Fibroblast of lung (primary cell): ENCODE measurements at regions not wholly inside any gene's neighbourhood (a gene's known extent, or its start where the extent isn't known, plus 50 kb on each side); places are given as distances from the start of the nearest gene placed in this dataset.
"Not testable (repeated sequence)": the region's sequence is repeated elsewhere in the genome, so short reads cannot be mapped to it uniquely, and the experiment has no call there.

Experiments
- DNase-seq, 2 donors: peaks; one replicate each; pipeline versions ENCODE4 v3.0.0 to v3.0.0-alpha.2; 2010; ENCODE audit warnings: low read depth in 2 of 2
- H2AFZ ChIP-seq: 2 replicates; pipeline ENCODE4 v1.5.1; 2012; ENCODE audit warnings: low read length, control low read depth, inconsistent platforms
- H3K27ac ChIP-seq: 2 replicates; pipeline ENCODE4 v1.5.1; 2011; ENCODE audit warnings: low read length, control low read depth; ENCODE audit not compliant: insufficient read depth
- H3K27me3 ChIP-seq: 2 replicates; pipeline ENCODE4 v1.5.1; 2011; ENCODE audit warnings: mild to moderate bottlenecking, low read length; ENCODE audit not compliant: control insufficient read depth, insufficient read depth
- H3K36me3 ChIP-seq: 2 replicates; pipeline ENCODE4 v1.5.1; 2011; ENCODE audit warnings: low read length; ENCODE audit not compliant: control insufficient read depth, insufficient read depth
- H3K4me1 ChIP-seq: 2 replicates; pipeline ENCODE4 v1.5.1; 2011; ENCODE audit warnings: low read length; ENCODE audit not compliant: control insufficient read depth, insufficient read depth; ENCODE audit errors: extremely low read depth
- H3K4me2 ChIP-seq: 2 replicates; pipeline ENCODE4 v1.5.1; 2011; ENCODE audit warnings: low read length, control low read depth; ENCODE audit not compliant: insufficient read depth; ENCODE audit errors: extremely low read depth
- H3K4me3 ChIP-seq, 4 experiments: fragments of 200-600 bp in 1 of 4; sonication (generic) in 1 of 4; replicated peaks in 1 of 4; 2 replicates each; pipeline ENCODE4 v1.5.1; 2011 to 2016; ENCODE audit warnings: low read length in 4 of 4, low read depth in 3 of 4, mild to moderate bottlenecking in 3 of 4, control low read depth in 2 of 4, inconsistent platforms in 1 of 4, mixed read lengths in 1 of 4; ENCODE audit not compliant: insufficient read depth in 1 of 4; ENCODE audit errors: control extremely low read depth in 1 of 4
- H3K79me2 ChIP-seq: 2 replicates; pipeline ENCODE4 v1.5.1; 2012; ENCODE audit warnings: mild to moderate bottlenecking, low read length, inconsistent platforms; ENCODE audit not compliant: control insufficient read depth, insufficient read depth
- H3K9ac ChIP-seq: 2 replicates; pipeline ENCODE4 v1.5.1; 2011; ENCODE audit warnings: mild to moderate bottlenecking, low read length, control low read depth; ENCODE audit not compliant: insufficient read depth
- H3K9me3 ChIP-seq: 2 replicates; pipeline ENCODE4 v1.5.1; 2012; ENCODE audit warnings: low read depth, low read length; ENCODE audit not compliant: control insufficient read depth, insufficient read depth
- H4K20me1 ChIP-seq: 2 replicates; pipeline ENCODE4 v1.5.1; 2011; ENCODE audit warnings: low read length; ENCODE audit not compliant: control insufficient read depth, insufficient read depth; ENCODE audit errors: extremely low read depth
- EZH2 ChIP-seq: IDR thresholded peaks from 2 replicates; pipeline ENCODE4 v1.5.1; 2012; ENCODE audit warnings: low read length, control low read depth, mild to moderate bottlenecking; ENCODE audit errors: missing control alignments
- TF ChIP-seq, protein P1 (sequence below), 2 donors: IDR thresholded peaks in 1 of 2; conservative IDR thresholded peaks in 1 of 2; 1 replicate in 1 of 2; 2 replicates in 1 of 2; pipeline ENCODE4 v1.5.1; 2011 to 2012; ENCODE audit warnings: low read length in 2 of 2, control low read depth in 1 of 2, inconsistent platforms in 1 of 2, low read depth in 1 of 2, mild to moderate bottlenecking in 1 of 2

DNA sequence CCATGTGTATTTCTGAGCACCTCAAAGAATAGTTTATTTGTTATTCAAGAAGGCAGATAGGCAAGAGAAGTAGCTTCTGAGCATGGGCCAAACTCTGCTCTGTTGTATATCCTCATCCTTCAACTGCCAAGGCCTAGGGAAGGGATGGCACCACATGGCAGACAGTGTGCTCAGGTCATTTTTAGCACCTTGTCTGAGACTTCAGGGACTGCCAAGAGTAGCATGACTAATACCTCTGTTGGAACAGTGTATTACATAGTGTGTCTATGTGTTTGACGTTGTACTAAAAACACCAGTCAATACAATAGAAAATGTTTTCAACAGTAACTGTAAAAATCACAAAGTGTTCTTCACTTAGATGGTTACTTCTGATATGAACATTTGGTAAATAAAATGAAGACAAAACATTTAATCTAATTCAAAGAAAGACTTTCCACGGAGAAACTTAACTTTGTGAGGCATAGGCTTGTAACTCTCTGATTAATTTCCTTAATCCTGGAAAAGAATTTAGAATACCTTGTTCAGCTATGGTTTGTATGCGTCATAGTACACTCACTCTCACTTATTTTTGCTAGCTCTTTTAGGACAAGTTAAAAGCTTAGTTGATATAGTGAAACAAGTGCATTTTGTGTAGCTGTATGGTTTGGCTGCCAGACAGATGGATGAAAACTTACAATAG lies 318.4 kb upstream of the RIOK2 start:
- DNase-seq: peak in 1 of 2 donors; percentile 51
- Histone ChIP-seq H3K9me3 (no peaks in the 10 kb centered on the region), H3K79me2 (no peaks in the 10 kb centered on the region), H3K4me1 (no peaks in the 10 kb centered on the region), H3K9ac (no peak overlapping the region), H3K36me3 (no peaks in the 10 kb centered on the region), H3K4me3 (no peak overlapping the region), H3K27ac (no peak overlapping the region), H4K20me1 (no peaks in the 10 kb centered on the region), H3K27me3 (no peaks in the 10 kb centered on the region), H2AFZ (no peak overlapping the region), H3K4me2 (no peak overlapping the region)
- no peak for TF ChIP-seq EZH2
- TF ChIP-seq, protein P1, sequence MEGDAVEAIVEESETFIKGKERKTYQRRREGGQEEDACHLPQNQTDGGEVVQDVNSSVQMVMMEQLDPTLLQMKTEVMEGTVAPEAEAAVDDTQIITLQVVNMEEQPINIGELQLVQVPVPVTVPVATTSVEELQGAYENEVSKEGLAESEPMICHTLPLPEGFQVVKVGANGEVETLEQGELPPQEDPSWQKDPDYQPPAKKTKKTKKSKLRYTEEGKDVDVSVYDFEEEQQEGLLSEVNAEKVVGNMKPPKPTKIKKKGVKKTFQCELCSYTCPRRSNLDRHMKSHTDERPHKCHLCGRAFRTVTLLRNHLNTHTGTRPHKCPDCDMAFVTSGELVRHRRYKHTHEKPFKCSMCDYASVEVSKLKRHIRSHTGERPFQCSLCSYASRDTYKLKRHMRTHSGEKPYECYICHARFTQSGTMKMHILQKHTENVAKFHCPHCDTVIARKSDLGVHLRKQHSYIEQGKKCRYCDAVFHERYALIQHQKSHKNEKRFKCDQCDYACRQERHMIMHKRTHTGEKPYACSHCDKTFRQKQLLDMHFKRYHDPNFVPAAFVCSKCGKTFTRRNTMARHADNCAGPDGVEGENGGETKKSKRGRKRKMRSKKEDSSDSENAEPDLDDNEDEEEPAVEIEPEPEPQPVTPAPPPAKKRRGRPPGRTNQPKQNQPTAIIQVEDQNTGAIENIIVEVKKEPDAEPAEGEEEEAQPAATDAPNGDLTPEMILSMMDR (conservative IDR thresholded peaks at IDR 0.05 in 1 of 2, IDR thresholded peaks at IDR 0.05 in 1 of 2; ENCODE audit: low read depth in 1 of 2, low read length in 2 of 2): no peak

DNA sequence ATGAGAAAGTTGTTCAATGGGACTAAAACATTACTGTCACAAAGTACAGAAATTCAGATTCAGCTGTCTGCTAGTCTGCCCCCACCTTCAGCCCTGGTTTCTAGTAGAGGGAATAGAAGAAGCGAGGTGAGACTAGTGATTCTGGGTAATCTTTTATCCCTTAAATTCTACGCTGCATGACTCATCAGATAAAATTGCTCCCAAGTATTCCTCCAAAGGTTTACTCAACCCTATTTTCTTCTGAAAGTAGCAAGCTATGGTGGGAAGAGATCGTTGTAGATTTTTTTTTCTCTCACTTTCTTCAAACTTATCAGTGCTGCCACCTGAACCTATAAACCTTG lies 318.9 kb upstream of the RIOK2 start:
- H3K4me3 ChIP-seq: no peak overlapping the region
- no peaks in the 10 kb centered on the region for H4K20me1 ChIP-seq
- H3K4me1 ChIP-seq: no peaks in the 10 kb centered on the region
- H2AFZ ChIP-seq: no peak overlapping the region
- no peaks in the 10 kb centered on the region for H3K9me3 ChIP-seq
- no peak overlapping the region for H3K9ac ChIP-seq
- H3K27me3 ChIP-seq: no peaks in the 10 kb centered on the region
- no peaks in the 10 kb centered on the region for H3K79me2 ChIP-seq
- peak in 1 of 2 donors; percentile 61 for DNase-seq
- no peak overlapping the region for H3K27ac ChIP-seq
- TF ChIP-seq, protein P1 (conservative IDR thresholded peaks at IDR 0.05 in 1 of 2, IDR thresholded peaks at IDR 0.05 in 1 of 2; ENCODE audit: low read depth in 1 of 2, low read length in 2 of 2): no peak
- no peak for TF ChIP-seq EZH2
- H3K36me3 ChIP-seq: no peaks in the 10 kb centered on the region
- H3K4me2 ChIP-seq: no peak overlapping the region

GRCh38 chr5:97508864-97509263 lies 325.8 kb upstream of the RIOK2 start:
- Histone ChIP-seq H3K79me2 (no peaks in the 10 kb centered on the region), H3K4me1 (no peaks in the 10 kb centered on the region), H3K9ac (no peak overlapping the region), H2AFZ (no peak overlapping the region), H4K20me1 (no peaks in the 10 kb centered on the region), H3K27ac (no peak overlapping the region), H3K4me3 (no peak overlapping the region), H3K36me3 (no peaks in the 10 kb centered on the region), H3K27me3 (no peaks in the 10 kb centered on the region), H3K4me2 (no peak overlapping the region), H3K9me3 (no peaks in the 10 kb centered on the region)
- TF ChIP-seq EZH2: no peak
- TF ChIP-seq, protein P1 (conservative IDR thresholded peaks at IDR 0.05 in 1 of 2, IDR thresholded peaks at IDR 0.05 in 1 of 2; ENCODE audit: low read depth in 1 of 2, low read length in 2 of 2): no peak
- no peak for DNase-seq

GRCh38 chr5:97519565-97519964 lies 336.5 kb upstream of the RIOK2 start:
- not testable (repeated sequence) for H3K36me3 ChIP-seq

DNA sequence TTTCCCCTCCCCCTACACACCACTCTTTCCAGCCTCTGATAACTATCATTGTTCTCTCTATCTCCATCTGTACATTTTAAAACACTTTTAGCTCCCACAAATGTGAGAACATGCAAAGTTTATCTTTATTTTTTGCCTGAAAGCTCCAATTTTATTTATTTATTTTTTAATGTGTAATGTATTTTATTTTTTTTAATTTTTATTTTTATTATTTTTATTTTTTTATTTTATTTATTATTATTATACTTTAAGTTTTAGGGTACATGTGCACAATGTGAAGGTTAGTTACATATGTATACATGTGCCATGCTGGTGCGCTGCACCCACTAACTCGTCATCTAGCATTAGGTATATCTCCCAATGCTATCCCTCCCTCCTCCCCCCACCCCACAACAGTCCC lies 340.3 kb upstream of the RIOK2 start:
- not testable (repeated sequence) for H4K20me1 ChIP-seq, H3K4me1 ChIP-seq, H3K79me2 ChIP-seq, H3K9me3 ChIP-seq, H3K27me3 ChIP-seq, H3K27ac ChIP-seq, H3K4me3 ChIP-seq, H3K4me2 ChIP-seq, DNase-seq, H3K36me3 ChIP-seq, H3K9ac ChIP-seq, H2AFZ ChIP-seq

More at GRCh38 chr5:97519565-97519964, 336.5 kb upstream of the RIOK2 start:
- not testable (repeated sequence) for H3K9ac ChIP-seq, H3K4me2 ChIP-seq, DNase-seq, H3K4me3 ChIP-seq, H4K20me1 ChIP-seq, H2AFZ ChIP-seq, H3K27me3 ChIP-seq, H3K79me2 ChIP-seq, H3K27ac ChIP-seq, H3K4me1 ChIP-seq, H3K9me3 ChIP-seq
